ENCODE measurements at regions not wholly inside any gene's neighbourhood (a gene's known extent, or its start where the extent isn't known, plus 50 kb on each side); places are given as distances from the start of the nearest gene placed in this dataset.

- Histone ChIP-seq H3K4me3 (ENCODE audit: low read length) (no peak overlapping the region), H3K27me3 (ENCODE audit: low read depth, low read length) (no peaks in the 10 kb centered on the region), H3K4me1 (ENCODE audit: low read length) (no peaks in the 10 kb centered on the region), H3K4me2 (ENCODE audit: low read length) (no peak overlapping the region), H3K36me3 (replicated peaks; ENCODE audit: low read depth, low read length) (no peaks in the 10 kb centered on the region), H3K9ac (ENCODE audit: low read length) (no peak overlapping the region), H3K9me3 (ENCODE audit: insufficient read depth, low read length) (peaks cover 3% of the 10 kb centered on the region; the same call in 1 of the 2 replicates), H4K20me1 (ENCODE audit: insufficient read depth, low read length) (no peaks in the 10 kb centered on the region), H2AFZ (ENCODE audit: low read depth, low read length) (no peak overlapping the region), H3K27ac (ENCODE audit: low read length) (no peak overlapping the region), H3K79me2 (ENCODE audit: low read length) (no peaks in the 10 kb centered on the region)
- TF ChIP-seq EZH2phosphoT487 (IDR thresholded peaks at IDR 0.05; ENCODE audit: low read depth) (no peak), CTCF (IDR thresholded peaks at IDR 0.05; ENCODE audit: low read depth, low read length) (no peak)
Observed at GRCh38 chr16:35339337-35339736, 1879.9 kb downstream of the TP53TG3F start.

- no peaks in the 10 kb centered on the region for H3K4me1 ChIP-seq (ENCODE audit: low read length)
- H2AFZ ChIP-seq (ENCODE audit: low read depth, low read length), result no peak overlapping the region
- H3K4me2 ChIP-seq (ENCODE audit: low read length), result no peak overlapping the region
- H3K36me3 ChIP-seq (replicated peaks; ENCODE audit: low read depth, low read length), result no peaks in the 10 kb centered on the region
- TF ChIP-seq EZH2phosphoT487 (IDR thresholded peaks at IDR 0.05; ENCODE audit: low read depth), result no peak
- no peak for TF ChIP-seq CTCF (IDR thresholded peaks at IDR 0.05; ENCODE audit: low read depth, low read length)
- H3K27me3 ChIP-seq (ENCODE audit: low read depth, low read length), result no peaks in the 10 kb centered on the region
- H4K20me1 ChIP-seq (ENCODE audit: insufficient read depth, low read length), result no peaks in the 10 kb centered on the region
- H3K9me3 ChIP-seq (ENCODE audit: insufficient read depth, low read length), result peaks cover 3% of the 10 kb centered on the region; the same call in 1 of the 2 replicates
- no peak overlapping the region for H3K27ac ChIP-seq (ENCODE audit: low read length)
- no peaks in the 10 kb centered on the region for H3K79me2 ChIP-seq (ENCODE audit: low read length)
- H3K4me3 ChIP-seq (ENCODE audit: low read length), result no peak overlapping the region
- no peak overlapping the region for H3K9ac ChIP-seq (ENCODE audit: low read length)
Observed at GRCh38 chr16:35342012-35342411, 1882.6 kb downstream of the TP53TG3F start.

GRCh38 chr16:35344012-35344762 is 1884.8 kb downstream of the TP53TG3F start:
- no peak for TF ChIP-seq CTCF (IDR thresholded peaks at IDR 0.05; ENCODE audit: low read depth, low read length)
- TF ChIP-seq EZH2phosphoT487 (IDR thresholded peaks at IDR 0.05; ENCODE audit: low read depth), result no peak
- H3K36me3 ChIP-seq (replicated peaks; ENCODE audit: low read depth, low read length), result no peaks in the 10 kb centered on the region
- no peaks in the 10 kb centered on the region for H3K79me2 ChIP-seq (ENCODE audit: low read length)
- H3K9ac ChIP-seq (ENCODE audit: low read length), result no peak overlapping the region
- H3K27me3 ChIP-seq (ENCODE audit: low read depth, low read length), result no peaks in the 10 kb centered on the region
- no peak overlapping the region for H3K27ac ChIP-seq (ENCODE audit: low read length)
- H3K9me3 ChIP-seq (ENCODE audit: insufficient read depth, low read length), result peaks cover 3% of the 10 kb centered on the region; the same call in 1 of the 2 replicates
- H2AFZ ChIP-seq (ENCODE audit: low read depth, low read length), result no peak overlapping the region
- H3K4me1 ChIP-seq (ENCODE audit: low read length), result no peaks in the 10 kb centered on the region
- H4K20me1 ChIP-seq (ENCODE audit: insufficient read depth, low read length), result no peaks in the 10 kb centered on the region
- H3K4me2 ChIP-seq (ENCODE audit: low read length), result no peak overlapping the region
- H3K4me3 ChIP-seq (ENCODE audit: low read length), result no peak overlapping the region

GRCh38 chr16:35352431-35352830 is 1893.0 kb downstream of the TP53TG3F start:
- H2AFZ ChIP-seq (ENCODE audit: low read depth, low read length), result no peak overlapping the region
- no peaks in the 10 kb centered on the region for H3K9me3 ChIP-seq (ENCODE audit: insufficient read depth, low read length)
- H3K79me2 ChIP-seq (ENCODE audit: low read length), result no peaks in the 10 kb centered on the region
- no peaks in the 10 kb centered on the region for H3K27me3 ChIP-seq (ENCODE audit: low read depth, low read length)
- TF ChIP-seq CTCF (IDR thresholded peaks at IDR 0.05; ENCODE audit: low read depth, low read length) (no peak), EZH2phosphoT487 (IDR thresholded peaks at IDR 0.05; ENCODE audit: low read depth) (no peak)
- H3K4me3 ChIP-seq (ENCODE audit: low read length), result no peak overlapping the region
- H4K20me1 ChIP-seq (ENCODE audit: insufficient read depth, low read length), result no peaks in the 10 kb centered on the region
- H3K4me2 ChIP-seq (ENCODE audit: low read length), result no peak overlapping the region
- H3K36me3 ChIP-seq (replicated peaks; ENCODE audit: low read depth, low read length), result no peaks in the 10 kb centered on the region
- no peaks in the 10 kb centered on the region for H3K4me1 ChIP-seq (ENCODE audit: low read length)
- H3K9ac ChIP-seq (ENCODE audit: low read length), result no peak overlapping the region
- no peak overlapping the region for H3K27ac ChIP-seq (ENCODE audit: low read length)

All from OCI-LY3 (cell line).